Hepatic stellate cell (primary cell): ENCODE measurements at regions not wholly inside any gene's neighbourhood (a gene's known extent, or its start where the extent isn't known, plus 50 kb on each side); places are given as distances from the start of the nearest gene placed in this dataset.
"Not testable (repeated sequence)": the region's sequence is repeated elsewhere in the genome, so short reads cannot be mapped to it uniquely, and the experiment has no call there.

Experiments used
- DNase-seq: peaks from one replicate; pipeline ENCODE4 v3.0.0; 2011; ENCODE audit warnings: low spot score

DNA sequence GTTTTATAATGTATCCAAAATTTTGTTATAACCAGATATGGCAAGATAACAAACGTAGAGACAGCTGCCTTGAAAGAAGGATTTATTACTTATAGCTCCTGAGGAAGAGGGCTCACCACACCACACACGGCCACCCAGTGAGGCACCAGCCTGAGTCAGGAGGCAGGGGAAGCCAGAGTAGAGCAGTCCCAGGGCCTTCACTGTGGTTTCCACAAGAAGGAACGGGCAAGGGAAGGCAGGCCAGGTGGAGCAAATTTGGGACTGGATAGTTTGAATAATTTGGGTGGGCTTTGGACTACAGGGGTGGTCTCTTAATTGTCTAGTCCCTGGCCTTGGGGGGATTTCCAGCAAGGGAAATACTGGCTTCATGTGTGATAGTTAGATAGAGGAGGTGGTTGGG lies 72.5 kb downstream of the RRAGC start:
- DNase-seq, result no peak

DNA sequence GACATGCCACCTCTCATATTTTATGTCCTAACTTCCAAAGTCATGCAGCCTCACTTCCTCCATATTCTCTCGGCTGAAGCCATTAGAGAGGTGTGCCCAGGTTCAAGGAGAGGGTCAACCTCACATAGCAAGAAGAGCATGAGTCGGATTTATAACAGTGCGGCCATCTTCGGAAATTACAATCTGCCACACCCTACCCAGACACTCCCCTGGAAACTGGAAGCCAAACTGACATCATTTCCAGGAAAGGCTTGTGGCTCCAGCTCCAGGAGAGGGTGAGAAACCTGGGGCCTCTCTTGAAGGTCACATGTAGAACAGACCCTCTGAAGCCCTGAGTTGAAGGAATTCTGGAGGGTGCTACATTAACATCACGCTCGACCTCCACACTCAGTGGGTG lies 73.5 kb downstream of the RRAGC start:
- no peak for DNase-seq

DNA sequence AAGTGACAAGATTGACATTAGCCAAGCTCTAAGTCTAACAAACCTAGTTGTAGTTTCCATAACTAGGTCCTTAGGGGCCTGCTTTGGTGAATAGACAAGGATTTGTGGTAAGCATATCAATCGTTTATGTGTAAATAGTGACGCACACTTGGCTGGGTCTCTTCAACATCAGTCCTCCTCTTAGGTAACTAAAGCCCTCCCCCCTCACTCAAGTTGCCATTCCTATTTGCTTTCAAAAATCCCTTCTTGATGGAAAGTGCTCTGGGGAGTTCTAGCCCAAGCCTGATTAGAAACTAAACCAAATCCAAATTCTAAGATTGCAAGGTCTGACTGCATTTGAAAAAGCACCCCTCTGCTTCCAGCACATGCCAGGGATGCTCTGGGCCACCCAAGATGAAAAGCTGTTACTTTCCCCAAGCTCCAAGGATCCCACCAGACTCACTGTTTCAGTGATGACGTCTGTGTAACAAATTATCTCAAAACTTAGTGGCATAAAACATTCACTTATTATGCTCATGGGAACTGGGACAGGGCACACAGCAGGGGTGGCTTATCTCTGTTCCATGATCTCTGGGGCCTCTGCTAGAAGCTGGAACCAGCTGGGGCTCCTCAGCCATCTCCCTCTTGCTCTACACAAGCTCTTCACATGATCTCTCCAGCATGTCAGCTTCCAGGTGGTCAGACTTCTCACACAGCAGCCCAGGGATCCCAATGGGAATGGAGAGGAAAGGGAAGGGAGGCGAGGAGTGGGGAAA lies 74.1 kb downstream of the RRAGC start:
- DNase-seq, result no peak

DNA sequence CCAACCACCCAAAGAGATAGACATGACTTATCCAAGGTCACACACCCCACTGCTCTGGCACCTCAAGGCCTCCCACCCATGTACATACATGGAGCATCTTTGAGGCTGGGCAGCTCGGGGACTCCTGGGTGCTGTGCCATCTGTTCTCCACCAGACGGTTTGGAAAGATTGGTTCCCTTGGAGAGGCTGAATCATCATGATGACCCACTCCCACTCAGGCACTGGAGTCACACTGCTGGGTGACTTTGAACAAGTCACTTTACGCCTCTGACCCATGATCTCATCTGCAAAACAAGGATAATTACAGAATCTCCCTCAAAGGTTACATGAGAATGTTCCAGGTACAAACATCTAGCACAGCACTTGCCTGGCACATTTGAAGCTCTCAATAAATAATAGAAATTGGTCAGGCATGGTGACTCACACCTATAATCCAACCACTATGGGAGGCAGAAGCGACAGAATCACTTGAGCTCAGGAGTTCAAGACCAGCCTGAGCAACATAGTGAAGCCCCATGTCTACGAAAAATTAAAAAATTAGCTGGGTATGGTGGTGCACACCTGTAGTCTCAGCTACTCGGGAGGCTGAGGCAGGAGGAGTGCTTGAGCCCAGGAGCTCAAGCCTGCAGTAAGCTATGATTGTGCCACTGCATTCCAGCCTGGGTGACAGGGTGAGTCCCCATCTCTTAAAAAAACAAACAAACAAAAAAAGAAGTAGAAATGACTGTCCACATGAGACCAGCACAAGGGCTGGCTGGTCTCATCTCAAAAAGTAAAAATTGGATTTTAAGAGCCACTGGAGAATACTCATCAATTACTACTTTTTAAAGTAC lies 74.9 kb downstream of the RRAGC start:
- no peak for DNase-seq

DNA sequence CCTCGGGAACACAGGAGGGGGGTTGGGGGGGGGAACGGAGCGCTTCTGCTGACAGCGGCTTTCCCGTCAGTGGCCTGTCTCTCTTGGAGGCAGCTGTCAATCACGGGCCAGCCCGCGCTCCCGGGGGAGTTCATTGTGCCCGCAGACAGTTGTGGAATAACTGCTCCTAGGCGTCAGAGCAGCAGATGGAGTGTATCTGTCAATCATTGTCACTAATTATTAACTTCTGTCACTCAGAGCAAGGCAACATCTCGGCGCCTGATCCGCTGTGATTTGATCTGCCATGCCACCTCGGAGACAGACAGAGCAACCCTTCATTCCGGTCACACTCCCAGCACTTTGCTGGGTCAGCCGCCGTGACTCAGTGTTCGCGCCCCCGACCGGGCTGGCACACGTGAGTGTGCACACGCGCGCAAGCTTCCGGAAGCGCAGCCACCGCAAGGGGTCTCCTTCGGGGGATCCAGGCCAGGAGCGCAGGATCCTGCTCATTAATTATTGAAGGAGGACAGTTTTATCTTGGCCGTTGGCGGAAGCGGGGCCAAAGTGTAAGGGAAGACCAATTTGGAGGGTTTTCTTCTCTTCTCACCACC lies 75.8 kb downstream of the RRAGC start:
- DNase-seq, result no peak

DNA sequence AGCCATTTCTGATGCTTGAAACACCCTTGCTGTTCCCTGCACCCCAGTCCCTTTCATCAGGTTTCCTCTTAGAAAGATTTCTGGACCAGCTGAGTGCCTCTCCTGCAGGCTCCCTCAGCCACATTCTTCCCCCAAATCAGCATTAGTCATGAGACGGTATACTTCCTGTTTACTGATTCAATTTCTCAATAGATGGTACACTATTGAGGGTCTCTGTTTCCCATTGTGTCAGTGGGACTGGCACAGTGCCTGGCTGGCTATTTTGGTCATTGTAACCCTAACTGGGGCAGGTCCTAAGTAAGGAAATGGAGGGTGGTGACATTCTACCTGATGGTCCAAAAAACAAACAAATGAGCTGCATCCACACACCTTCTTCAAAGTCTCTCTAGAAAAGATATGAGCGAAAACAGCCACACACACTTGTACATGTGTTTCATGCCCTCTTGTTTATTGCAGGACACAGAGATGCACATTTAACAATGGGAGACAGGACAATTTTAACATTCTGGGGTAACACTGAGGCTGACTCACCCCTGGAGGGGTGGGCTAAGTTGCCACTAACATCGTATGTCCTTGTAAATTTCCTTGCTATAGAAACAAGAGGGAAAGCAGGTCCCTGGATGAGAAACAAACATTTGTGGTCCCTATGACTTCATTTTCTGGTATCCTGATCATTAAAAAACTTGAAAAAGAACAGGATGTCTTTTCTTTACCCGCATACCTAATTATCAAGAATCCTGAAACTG lies 77.5 kb downstream of the RRAGC start:
- DNase-seq, result no peak

DNA sequence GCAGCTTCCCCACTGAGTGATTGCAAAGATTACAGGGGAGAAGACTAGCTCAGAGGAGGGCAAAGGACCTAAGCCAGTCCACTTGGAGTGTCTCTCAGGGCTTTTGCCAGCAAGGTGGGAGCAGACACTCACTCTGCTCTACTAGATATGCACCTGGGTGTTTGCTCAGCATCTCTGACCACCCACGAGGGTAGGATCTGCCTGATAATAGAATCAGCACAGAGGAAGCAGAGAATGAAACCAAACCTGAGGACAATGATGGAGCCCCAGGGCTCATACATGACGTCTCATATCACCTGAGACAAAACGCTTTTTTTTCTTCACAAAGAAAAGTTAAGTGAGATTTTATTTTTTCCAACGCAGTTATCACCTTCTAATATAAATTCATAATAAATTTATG lies 79.4 kb downstream of the RRAGC start:
- no peak for DNase-seq

DNA sequence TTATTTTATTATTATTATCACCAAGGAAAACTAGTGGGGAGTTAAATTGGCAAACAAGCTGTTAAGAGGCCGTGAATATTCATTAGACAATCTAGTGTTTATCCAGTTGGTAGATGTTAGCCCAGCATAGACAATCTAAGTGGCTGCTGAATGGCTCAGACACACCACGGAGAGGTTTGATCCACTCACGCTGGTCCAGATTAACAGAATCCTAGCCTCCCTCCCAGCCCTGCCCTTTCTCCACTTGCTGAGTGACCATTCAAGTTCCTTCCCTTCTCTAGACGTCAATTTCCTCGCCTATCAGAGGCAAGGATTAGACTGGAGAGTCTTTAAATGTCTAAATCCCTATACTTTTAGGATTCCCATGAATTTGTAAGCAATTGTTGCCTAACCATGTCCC lies 80.1 kb downstream of the RRAGC start:
- no peak for DNase-seq

DNA sequence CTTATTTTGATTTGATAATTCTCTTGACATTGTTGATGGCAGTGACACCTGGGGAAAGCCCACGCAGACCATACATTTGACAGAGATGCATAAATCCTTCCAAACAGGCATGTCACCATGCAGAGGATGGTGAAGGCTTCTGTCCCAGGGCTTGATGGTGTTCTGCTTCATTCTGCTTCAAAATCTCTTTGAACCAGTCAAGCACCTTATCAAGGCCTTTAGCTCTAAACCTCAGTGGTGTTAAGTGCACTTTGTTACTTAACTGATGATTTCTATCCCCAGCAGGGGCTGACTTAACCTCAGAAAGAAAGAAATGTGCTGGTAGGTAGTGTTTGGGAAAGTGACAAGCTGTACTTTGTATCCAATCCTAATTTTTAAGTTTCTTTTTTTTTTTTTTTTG lies 81.1 kb downstream of the RRAGC start:
- DNase-seq, result no peak

DNA sequence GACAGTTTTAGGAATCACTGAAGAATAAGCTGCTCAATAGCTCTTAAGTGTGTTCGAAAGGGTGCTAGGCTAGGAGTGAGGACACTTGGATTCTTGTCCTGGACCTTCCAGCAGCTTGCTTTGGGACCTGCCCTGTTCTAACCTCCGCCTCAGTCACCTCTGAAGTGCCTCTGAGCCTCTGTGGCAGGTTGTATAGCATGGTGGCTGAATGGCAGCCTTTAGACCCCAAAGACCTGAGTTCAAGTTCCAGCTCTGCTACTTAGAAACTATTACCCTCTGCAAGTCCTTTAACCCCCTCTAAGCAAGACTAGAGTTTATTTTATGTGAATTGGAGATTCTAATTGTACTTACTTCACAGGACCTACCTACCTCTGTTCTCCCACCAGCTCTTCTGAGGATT lies 81.5 kb downstream of the RRAGC start:
- DNase-seq, result no peak

DNA sequence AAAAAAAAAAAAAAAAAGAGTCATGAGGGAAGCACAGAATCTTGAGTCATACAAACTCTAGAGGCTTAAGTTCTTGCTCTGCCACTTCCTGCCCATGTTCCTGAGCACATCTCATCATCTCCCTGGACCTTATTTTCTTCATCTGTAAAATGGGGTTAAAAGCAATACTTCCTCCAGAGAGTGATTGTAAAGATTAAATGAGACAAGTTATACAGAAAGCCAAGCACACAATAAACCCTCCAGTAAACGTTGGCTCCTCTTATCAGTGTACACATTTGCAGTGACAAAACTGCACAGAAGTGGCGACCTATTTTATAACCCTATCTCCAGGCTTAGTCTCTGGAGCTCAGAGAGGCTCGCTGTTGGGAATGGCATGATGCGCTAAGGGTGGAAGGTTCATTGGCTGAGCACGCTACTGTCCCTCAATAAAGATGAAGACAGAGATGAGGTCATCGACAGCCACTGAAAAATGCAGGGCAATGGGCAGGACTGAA lies 82.1 kb downstream of the RRAGC start:
- no peak for DNase-seq

DNA sequence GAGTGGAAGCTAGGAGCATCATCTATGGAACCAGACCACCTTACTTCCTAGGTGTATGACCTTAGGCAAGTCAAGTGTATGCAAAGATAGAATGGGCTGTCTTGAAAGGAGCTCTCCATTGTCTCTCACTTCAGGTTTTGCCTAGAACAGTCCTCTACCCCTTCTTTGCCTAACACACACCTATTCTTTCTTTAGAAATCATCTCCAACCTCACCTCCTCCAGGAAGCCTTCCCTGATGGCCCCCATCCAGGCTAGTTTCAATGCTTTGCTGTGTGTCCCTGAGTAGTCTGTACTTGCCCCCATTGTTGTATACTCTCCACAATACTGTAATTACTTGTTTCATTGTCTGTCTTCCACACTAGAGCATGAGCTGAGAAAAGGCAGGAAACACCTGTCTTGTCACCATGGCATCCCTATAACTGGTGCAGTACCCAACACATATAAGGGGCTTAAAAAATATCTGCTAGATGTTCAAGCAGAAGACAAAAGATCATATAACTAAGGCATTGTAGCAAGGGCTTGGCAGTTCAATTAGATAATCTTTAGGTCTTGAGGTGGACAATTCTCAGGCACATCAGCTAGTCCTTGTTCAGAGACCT lies 83.0 kb downstream of the RRAGC start:
- DNase-seq, result no peak

DNA sequence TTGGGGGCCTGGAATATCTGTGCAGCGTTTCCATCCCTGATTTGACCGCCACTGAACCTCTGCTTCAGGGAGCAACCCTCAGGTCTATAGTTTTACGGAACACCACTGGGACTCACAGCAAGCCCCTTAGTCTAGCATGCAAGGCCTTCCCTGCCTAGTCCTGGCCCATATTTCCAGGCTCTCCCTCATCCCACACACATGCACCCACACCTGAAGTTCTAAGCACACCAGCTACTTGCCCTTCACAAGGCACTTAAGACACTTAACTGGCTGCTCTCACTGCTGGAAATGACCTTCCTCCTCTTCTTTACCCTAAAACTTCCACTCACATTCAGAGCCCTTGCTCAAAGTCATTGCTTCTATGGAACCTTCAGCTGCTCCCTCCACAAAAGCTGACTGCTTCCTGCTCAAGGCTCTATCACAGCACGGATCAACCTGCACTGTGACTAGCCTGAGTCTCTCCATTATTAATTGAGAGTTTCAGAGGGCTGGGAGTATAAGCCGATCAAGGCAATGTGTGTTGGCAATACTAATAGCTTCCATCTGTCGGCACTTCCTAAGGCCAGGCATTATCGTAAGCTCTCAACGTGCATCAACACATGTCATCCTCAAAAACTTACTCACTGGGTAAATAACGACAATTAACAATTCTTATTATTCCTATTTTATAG lies 84.3 kb downstream of the RRAGC start:
- DNase-seq, result no peak

DNA sequence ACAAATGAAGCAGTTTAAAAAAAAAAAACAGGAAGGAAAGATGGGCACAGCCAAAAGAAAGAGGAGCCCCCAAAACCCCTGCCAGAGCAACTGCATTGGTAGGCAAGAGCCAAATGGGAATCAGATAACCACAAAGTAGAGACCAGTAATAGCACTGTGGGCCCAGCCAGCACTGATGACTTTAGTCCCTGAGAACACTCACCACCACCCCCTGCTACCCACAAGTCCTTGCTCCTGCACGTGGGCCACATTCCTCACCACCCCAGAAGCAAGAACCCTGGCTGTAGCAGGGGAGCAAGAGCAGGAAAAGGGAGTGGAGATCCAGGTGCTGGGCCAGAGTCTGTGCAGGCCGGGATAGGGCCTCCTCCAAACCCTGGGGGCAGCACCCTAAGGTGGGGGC lies 86.1 kb downstream of the RRAGC start:
- DNase-seq, result no peak

DNA sequence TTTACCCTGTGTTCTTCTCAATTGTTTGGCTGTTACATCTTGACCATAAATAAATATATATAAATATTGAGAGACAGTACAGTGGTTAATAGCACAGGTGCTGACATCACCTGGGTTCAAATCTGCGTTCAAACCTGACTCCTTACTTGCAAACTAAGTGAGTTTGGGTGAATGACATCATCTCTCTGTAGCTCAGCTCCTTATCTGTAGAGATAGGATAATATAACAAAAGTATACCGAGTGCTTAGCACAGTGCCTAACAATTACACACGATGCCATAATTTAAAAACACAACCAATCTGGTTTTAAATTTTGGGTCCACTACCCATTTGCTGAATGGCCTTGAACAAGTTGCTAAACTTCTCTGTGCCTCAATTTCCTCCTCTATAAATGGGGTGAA lies 86.6 kb downstream of the RRAGC start:
- DNase-seq, result no peak

DNA sequence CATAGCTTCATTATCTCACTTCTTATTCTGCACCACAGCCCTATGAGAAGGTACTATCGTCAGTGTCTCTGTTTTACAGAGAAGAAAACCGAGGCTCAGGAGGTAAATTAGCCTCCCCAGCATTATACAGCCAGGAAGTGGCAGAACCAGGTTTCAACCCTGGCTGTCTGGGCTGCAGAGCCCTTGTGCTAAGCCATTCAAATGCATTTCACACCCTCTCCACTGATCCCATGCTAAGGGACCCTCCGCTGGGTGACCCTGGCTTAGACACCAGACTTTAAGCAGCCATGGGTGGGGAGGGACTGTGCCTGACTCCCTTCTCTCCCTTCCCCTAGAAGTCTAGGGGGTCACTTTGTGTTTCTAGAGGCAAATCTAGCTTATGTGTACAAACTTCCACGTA lies 87.5 kb downstream of the RRAGC start:
- no peak for DNase-seq

DNA sequence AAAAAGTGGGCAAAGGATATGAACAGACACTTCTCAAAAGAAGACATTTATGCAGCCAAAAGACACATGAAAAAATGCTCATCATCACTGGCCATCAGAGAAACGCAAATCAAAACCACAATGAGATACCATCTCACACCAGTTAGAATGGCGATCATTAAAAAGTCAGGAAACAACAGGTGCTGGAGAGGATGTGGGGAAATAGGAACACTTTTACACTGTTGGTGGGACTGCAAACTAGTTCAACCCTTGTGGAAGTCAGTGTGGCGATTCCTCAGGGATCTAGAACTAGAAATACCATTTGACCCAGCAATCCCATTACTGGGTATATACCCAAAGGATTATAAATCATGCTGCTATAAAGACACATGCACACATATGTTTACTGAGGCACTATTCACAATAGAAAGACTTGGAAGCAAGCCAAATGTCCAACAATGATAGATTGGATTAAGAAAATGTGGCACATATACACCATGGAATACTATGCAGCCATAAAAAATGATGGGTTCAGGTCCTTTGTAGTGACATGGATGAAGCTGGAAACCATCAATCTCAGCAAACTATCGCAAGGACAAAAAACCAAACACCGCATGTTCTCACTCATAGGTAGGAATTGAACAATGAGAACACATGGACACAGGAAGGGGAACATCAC lies 88.9 kb downstream of the RRAGC start:
- not testable (repeated sequence) for DNase-seq

DNA sequence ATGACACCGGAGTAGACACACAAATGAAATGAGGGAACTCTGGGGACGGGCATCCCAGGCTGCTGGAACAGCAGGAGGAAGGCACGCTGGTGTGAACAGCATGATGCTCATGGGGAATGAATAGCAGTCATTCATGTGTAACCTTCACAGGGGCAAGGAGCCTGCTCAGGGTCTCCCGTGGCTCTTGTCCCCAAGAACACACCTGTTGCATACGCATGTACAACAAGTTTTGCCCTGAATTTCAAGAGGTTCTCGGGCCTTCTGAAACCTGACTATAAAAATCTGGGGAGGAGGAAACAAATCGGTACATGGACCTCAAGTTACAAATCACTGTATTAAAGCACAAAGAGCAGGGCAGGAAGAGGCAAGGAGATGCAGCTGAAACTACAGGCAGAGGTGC lies 93.4 kb downstream of the RRAGC start:
- no peak for DNase-seq

DNA sequence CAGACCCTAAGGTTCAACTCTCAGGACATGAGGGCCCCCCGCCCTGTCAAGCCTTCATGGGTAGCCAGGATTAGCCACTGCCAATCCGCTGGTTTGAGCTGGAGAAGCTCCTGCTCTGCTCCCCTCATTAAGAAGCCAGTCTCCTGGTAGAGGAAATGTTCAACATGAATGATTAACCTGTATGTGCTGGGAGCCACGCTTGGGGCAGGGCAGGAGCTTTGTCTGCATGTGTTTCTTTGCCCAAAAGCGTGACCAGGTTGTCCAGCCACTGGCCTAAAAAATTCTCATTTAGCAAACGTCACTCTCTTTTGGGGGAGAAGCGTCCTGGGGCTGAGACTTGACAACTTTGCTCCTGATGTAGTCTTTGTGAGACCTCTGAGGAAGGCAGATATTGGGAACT lies 96.5 kb downstream of the RRAGC start:
- DNase-seq, result no peak

DNA sequence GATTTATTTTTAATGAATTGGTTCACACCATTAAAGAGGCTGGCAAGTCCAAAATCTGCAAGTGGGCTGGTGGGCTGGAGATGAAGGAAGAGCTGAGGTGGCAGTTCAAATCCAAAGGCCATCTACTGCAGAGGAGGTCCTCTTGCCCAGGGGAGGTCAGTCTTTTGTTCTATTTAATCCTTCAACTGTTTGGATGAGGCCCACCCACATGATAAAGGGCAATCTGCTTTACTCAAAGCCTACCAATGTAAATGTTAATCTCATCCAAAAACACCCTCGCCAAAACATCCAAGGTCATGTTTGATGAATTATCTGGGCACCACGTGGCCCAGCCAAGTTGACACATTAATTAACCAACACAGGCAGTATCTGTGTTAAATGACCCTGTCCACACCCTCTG lies 99.0 kb downstream of the RRAGC start:
- DNase-seq, result no peak

DNA sequence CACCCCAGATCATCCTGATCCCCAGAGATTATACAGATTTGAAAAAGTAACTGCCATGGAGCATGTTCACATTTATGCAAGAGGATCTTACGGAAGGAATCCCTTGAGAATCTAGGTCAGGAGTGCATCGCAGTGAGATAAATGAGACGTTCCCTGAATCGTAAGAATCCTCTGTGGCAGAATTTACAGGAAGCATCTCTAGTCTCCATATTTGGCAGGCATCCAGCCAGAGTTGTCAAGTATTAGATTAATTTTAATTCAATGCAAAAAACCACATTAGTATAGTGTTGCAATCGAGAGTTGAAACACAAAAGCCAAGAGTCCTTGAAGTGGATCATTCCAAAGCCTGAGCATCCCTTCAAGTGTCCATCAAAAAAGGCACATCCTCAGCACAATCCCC lies 100.8 kb downstream of the RRAGC start:
- DNase-seq, result no peak
